ENCODE measurements at regions not wholly inside any gene's neighbourhood (a gene's known extent, or its start where the extent isn't known, plus 50 kb on each side); places are given as distances from the start of the nearest gene placed in this dataset.

DNA sequence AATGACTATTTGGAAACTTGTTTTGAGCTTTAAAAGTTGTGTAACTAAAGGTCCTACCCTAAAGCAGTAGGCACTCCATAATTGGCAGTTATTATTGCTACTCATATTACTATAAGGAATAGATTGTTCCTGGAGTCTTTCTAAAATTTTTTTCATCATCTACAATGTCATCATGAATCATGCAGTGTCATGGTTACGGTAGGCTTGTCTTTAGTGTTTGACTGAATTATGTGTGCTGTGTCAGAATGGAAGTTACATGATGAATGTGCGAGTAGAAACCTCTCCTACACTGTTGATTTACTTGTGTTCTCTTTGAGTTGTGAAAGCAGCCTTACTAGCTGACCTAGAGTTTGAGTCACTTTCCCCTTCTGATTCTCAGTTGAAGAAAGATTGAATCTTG is 1099.9 kb downstream of the RAPGEF2 start:
- Histone ChIP-seq H4K12ac (ENCODE audit: low read depth, low read length) (no peak overlapping the region), H3K27ac (ENCODE audit: low read depth, low read length) (no peak overlapping the region), H3K4me2 (ENCODE audit: low read length) (no peak overlapping the region), H3K18ac (ENCODE audit: low read length) (no peak overlapping the region), H3K27me3 (ENCODE audit: insufficient read depth, low read length) (no peaks in the 10 kb centered on the region), H3K23ac (ENCODE audit: low read length) (no peak overlapping the region), H2AFZ (ENCODE audit: insufficient read depth, low read length, poor library complexity) (no peak overlapping the region), H4K8ac (ENCODE audit: low read depth, low read length) (no peak overlapping the region), H3K36me3 (ENCODE audit: control insufficient read depth in 1 of 2, insufficient read depth in 2 of 2, low read length in 2 of 2) (no peaks in the 10 kb centered on the region), H2BK120ac (ENCODE audit: insufficient read depth, low read length, poor library complexity) (no peak overlapping the region), H3K9ac (ENCODE audit: low read length) (no peak overlapping the region), H2BK12ac (ENCODE audit: low read length) (no peak overlapping the region), H3K79me2 (ENCODE audit: control insufficient read depth, insufficient read depth, low read length, poor library complexity) (no peaks in the 10 kb centered on the region), H3K9me3 (ENCODE audit: insufficient read depth, low read depth, low read length) (no peaks in the 10 kb centered on the region), H2BK5ac (ENCODE audit: low read depth, low read length, poor library complexity) (no peak overlapping the region), H2AK5ac (ENCODE audit: low read length) (no peak overlapping the region), H3K4me1 (ENCODE audit: control insufficient read depth in 1 of 2, insufficient read depth in 2 of 2, low read length in 2 of 2) (no peaks in the 10 kb centered on the region), H3K4ac (ENCODE audit: low read depth, low read length) (no peak overlapping the region), H4K91ac (ENCODE audit: low read depth, low read length) (no peak overlapping the region), H3K14ac (ENCODE audit: low read length) (no peak overlapping the region), H3K79me1 (ENCODE audit: low read length) (no peaks in the 10 kb centered on the region), H3K4me3 (ENCODE audit: low read depth, low read length) (no peak overlapping the region)
- WGBS (ENCODE audit: extremely low coverage, insufficient coverage, insufficient read length), result no CpG with 5 or more reads among the region's 2 CpGs
- no peak for DNase-seq

GRCh38 chr4:160212078-160212477 is 1109.2 kb downstream of the RAPGEF2 start:
- H4K91ac ChIP-seq (ENCODE audit: low read depth, low read length), result no peak overlapping the region
- H3K4me3 ChIP-seq (ENCODE audit: low read depth, low read length), result no peak overlapping the region
- H4K8ac ChIP-seq (ENCODE audit: low read depth, low read length), result no peak overlapping the region
- H3K79me2 ChIP-seq (ENCODE audit: control insufficient read depth, insufficient read depth, low read length, poor library complexity), result no peaks in the 10 kb centered on the region
- H3K4me1 ChIP-seq (ENCODE audit: control insufficient read depth in 1 of 2, insufficient read depth in 2 of 2, low read length in 2 of 2), result no peaks in the 10 kb centered on the region
- H3K9me3 ChIP-seq (ENCODE audit: insufficient read depth, low read depth, low read length), result no peaks in the 10 kb centered on the region
- H3K9ac ChIP-seq (ENCODE audit: low read length), result no peak overlapping the region
- H3K18ac ChIP-seq (ENCODE audit: low read length), result no peak overlapping the region
- DNase-seq, result no peak
- H3K23ac ChIP-seq (ENCODE audit: low read length), result no peak overlapping the region
- H2BK120ac ChIP-seq (ENCODE audit: insufficient read depth, low read length, poor library complexity), result no peak overlapping the region
- no peak overlapping the region for H2BK12ac ChIP-seq (ENCODE audit: low read length)
- H3K4ac ChIP-seq (ENCODE audit: low read depth, low read length), result no peak overlapping the region
- no CpG with 5 or more reads among the region's 3 CpGs for WGBS (ENCODE audit: extremely low coverage, insufficient coverage, insufficient read length)
- no peak overlapping the region for H2AFZ ChIP-seq (ENCODE audit: insufficient read depth, low read length, poor library complexity)
- no peak overlapping the region for H3K14ac ChIP-seq (ENCODE audit: low read length)
- no peaks in the 10 kb centered on the region for H3K27me3 ChIP-seq (ENCODE audit: insufficient read depth, low read length)
- no peaks in the 10 kb centered on the region for H3K36me3 ChIP-seq (ENCODE audit: control insufficient read depth in 1 of 2, insufficient read depth in 2 of 2, low read length in 2 of 2)
- H4K12ac ChIP-seq (ENCODE audit: low read depth, low read length), result no peak overlapping the region
- H2AK5ac ChIP-seq (ENCODE audit: low read length), result no peak overlapping the region
- no peak overlapping the region for H3K27ac ChIP-seq (ENCODE audit: low read depth, low read length)
- H2BK5ac ChIP-seq (ENCODE audit: low read depth, low read length, poor library complexity), result no peak overlapping the region
- no peaks in the 10 kb centered on the region for H3K79me1 ChIP-seq (ENCODE audit: low read length)
- no peak overlapping the region for H3K4me2 ChIP-seq (ENCODE audit: low read length)

- no peak overlapping the region for H2AFZ ChIP-seq (ENCODE audit: insufficient read depth, low read length, poor library complexity)
- no peak overlapping the region for H3K18ac ChIP-seq (ENCODE audit: low read length)
- H4K8ac ChIP-seq (ENCODE audit: low read depth, low read length), result no peak overlapping the region
- H2BK120ac ChIP-seq (ENCODE audit: insufficient read depth, low read length, poor library complexity), result no peak overlapping the region
- H3K4ac ChIP-seq (ENCODE audit: low read depth, low read length), result no peak overlapping the region
- no peak overlapping the region for H3K4me3 ChIP-seq (ENCODE audit: low read depth, low read length)
- no peaks in the 10 kb centered on the region for H3K4me1 ChIP-seq (ENCODE audit: control insufficient read depth in 1 of 2, insufficient read depth in 2 of 2, low read length in 2 of 2)
- H2BK12ac ChIP-seq (ENCODE audit: low read length), result no peak overlapping the region
- no peak overlapping the region for H2BK5ac ChIP-seq (ENCODE audit: low read depth, low read length, poor library complexity)
- H3K9ac ChIP-seq (ENCODE audit: low read length), result no peak overlapping the region
- H3K9me3 ChIP-seq (ENCODE audit: insufficient read depth, low read depth, low read length), result no peaks in the 10 kb centered on the region
- H4K12ac ChIP-seq (ENCODE audit: low read depth, low read length), result no peak overlapping the region
- H2AK5ac ChIP-seq (ENCODE audit: low read length), result no peak overlapping the region
- no peak overlapping the region for H3K27ac ChIP-seq (ENCODE audit: low read depth, low read length)
- WGBS (ENCODE audit: extremely low coverage, insufficient coverage, insufficient read length), result no CpG with 5 or more reads among the region's 1 CpG
- H3K79me2 ChIP-seq (ENCODE audit: control insufficient read depth, insufficient read depth, low read length, poor library complexity), result no peaks in the 10 kb centered on the region
- H3K36me3 ChIP-seq (ENCODE audit: control insufficient read depth in 1 of 2, insufficient read depth in 2 of 2, low read length in 2 of 2), result no peaks in the 10 kb centered on the region
- H3K27me3 ChIP-seq (ENCODE audit: insufficient read depth, low read length), result no peaks in the 10 kb centered on the region
- no peak overlapping the region for H4K91ac ChIP-seq (ENCODE audit: low read depth, low read length)
- H3K23ac ChIP-seq (ENCODE audit: low read length), result no peak overlapping the region
- H3K4me2 ChIP-seq (ENCODE audit: low read length), result no peak overlapping the region
- no peak for DNase-seq
- H3K79me1 ChIP-seq (ENCODE audit: low read length), result no peaks in the 10 kb centered on the region
- H3K14ac ChIP-seq (ENCODE audit: low read length), result no peak overlapping the region
Observed at GRCh38 chr4:160213366-160213765, 1110.5 kb downstream of the RAPGEF2 start.

DNA sequence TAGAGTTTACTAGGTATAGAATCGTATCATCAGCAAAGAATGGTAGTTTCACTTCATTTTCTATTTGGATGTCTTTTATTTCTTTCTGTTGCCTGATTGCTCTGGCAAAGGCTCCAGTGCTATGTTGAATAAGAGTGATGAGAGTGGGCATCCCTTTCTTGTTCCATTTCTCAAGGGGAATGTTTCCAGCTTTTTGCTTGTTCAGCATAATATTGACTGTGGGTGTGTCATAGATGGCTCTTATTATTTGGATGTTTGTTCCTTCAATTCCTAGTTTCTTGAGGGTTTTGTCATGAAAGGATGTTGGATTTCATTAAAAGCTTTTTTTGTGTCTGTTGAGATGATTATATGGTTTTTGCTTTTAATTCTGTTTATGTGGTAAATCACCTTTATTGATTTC is 1114.5 kb downstream of the RAPGEF2 start:
- H4K8ac ChIP-seq (ENCODE audit: low read depth, low read length), result no peak overlapping the region
- H3K23ac ChIP-seq (ENCODE audit: low read length), result no peak overlapping the region
- H3K9ac ChIP-seq (ENCODE audit: low read length), result no peak overlapping the region
- no peak overlapping the region for H3K14ac ChIP-seq (ENCODE audit: low read length)
- no peak overlapping the region for H2BK120ac ChIP-seq (ENCODE audit: insufficient read depth, low read length, poor library complexity)
- no peak overlapping the region for H2BK12ac ChIP-seq (ENCODE audit: low read length)
- no peak for DNase-seq
- no peak overlapping the region for H2BK5ac ChIP-seq (ENCODE audit: low read depth, low read length, poor library complexity)
- no peak overlapping the region for H2AK5ac ChIP-seq (ENCODE audit: low read length)
- H3K4me3 ChIP-seq (ENCODE audit: low read depth, low read length), result no peak overlapping the region
- no peaks in the 10 kb centered on the region for H3K79me1 ChIP-seq (ENCODE audit: low read length)
- H3K4me1 ChIP-seq (ENCODE audit: control insufficient read depth in 1 of 2, insufficient read depth in 2 of 2, low read length in 2 of 2), result no peaks in the 10 kb centered on the region
- H4K12ac ChIP-seq (ENCODE audit: low read depth, low read length), result no peak overlapping the region
- H2AFZ ChIP-seq (ENCODE audit: insufficient read depth, low read length, poor library complexity), result no peak overlapping the region
- H4K91ac ChIP-seq (ENCODE audit: low read depth, low read length), result no peak overlapping the region
- H3K18ac ChIP-seq (ENCODE audit: low read length), result no peak overlapping the region
- H3K27me3 ChIP-seq (ENCODE audit: insufficient read depth, low read length), result no peaks in the 10 kb centered on the region
- H3K36me3 ChIP-seq (ENCODE audit: control insufficient read depth in 1 of 2, insufficient read depth in 2 of 2, low read length in 2 of 2), result no peaks in the 10 kb centered on the region
- WGBS (ENCODE audit: extremely low coverage, insufficient coverage, insufficient read length), result no CpG with 5 or more reads among the region's 1 CpG
- H3K79me2 ChIP-seq (ENCODE audit: control insufficient read depth, insufficient read depth, low read length, poor library complexity), result no peaks in the 10 kb centered on the region
- no peak overlapping the region for H3K4ac ChIP-seq (ENCODE audit: low read depth, low read length)
- no peaks in the 10 kb centered on the region for H3K9me3 ChIP-seq (ENCODE audit: insufficient read depth, low read depth, low read length)
- no peak overlapping the region for H3K27ac ChIP-seq (ENCODE audit: low read depth, low read length)
- no peak overlapping the region for H3K4me2 ChIP-seq (ENCODE audit: low read length)
